ENCODE measurements at regions not wholly inside any gene's neighbourhood (a gene's known extent, or its start where the extent isn't known, plus 50 kb on each side); places are given as distances from the start of the nearest gene placed in this dataset.
A peak's percentile ranks its signal among the peaks of the same experiment; 100 is the strongest.

GRCh38 chr2:30022444-30023071 lies 101.2 kb upstream of the ALK start:
- no CpG with 5 or more reads among the region's 4 CpGs for WGBS (ENCODE audit: extremely low coverage, insufficient coverage, insufficient read length)
- no peaks in the 10 kb centered on the region for H3K79me2 ChIP-seq (ENCODE audit: control insufficient read depth, insufficient read depth, low read length, poor library complexity)
- H2AFZ ChIP-seq (ENCODE audit: insufficient read depth, low read length, poor library complexity), result no peak overlapping the region
- H2AK5ac ChIP-seq (ENCODE audit: low read length), result no peak overlapping the region
- H4K91ac ChIP-seq (ENCODE audit: low read depth, low read length), result no peak overlapping the region
- H2BK12ac ChIP-seq (ENCODE audit: low read length), result no peak overlapping the region
- no peak overlapping the region for H3K4me3 ChIP-seq (ENCODE audit: low read depth, low read length)
- no peak overlapping the region for H4K8ac ChIP-seq (ENCODE audit: low read depth, low read length)
- H3K27me3 ChIP-seq (ENCODE audit: insufficient read depth, low read length), result no peaks in the 10 kb centered on the region
- no peak overlapping the region for H3K9ac ChIP-seq (ENCODE audit: low read length)
- H3K23ac ChIP-seq (ENCODE audit: low read length), result no peak overlapping the region
- no peak overlapping the region for H3K27ac ChIP-seq (ENCODE audit: low read depth, low read length)
- H3K4ac ChIP-seq (ENCODE audit: low read depth, low read length), result no peak overlapping the region
- no peak overlapping the region for H2BK5ac ChIP-seq (ENCODE audit: low read depth, low read length, poor library complexity)
- peaks cover 1% of the 10 kb centered on the region for H3K9me3 ChIP-seq (ENCODE audit: insufficient read depth, low read depth, low read length)
- no peak overlapping the region for H3K18ac ChIP-seq (ENCODE audit: low read length)
- no peak overlapping the region for H3K14ac ChIP-seq (ENCODE audit: low read length)
- H3K4me1 ChIP-seq (ENCODE audit: control insufficient read depth in 1 of 2, insufficient read depth in 2 of 2, low read length in 2 of 2), result no peaks in the 10 kb centered on the region
- H3K4me2 ChIP-seq (ENCODE audit: low read length), result no peak overlapping the region
- H2BK120ac ChIP-seq (ENCODE audit: insufficient read depth, low read length, poor library complexity), result no peak overlapping the region
- H3K36me3 ChIP-seq (ENCODE audit: control insufficient read depth in 1 of 2, insufficient read depth in 2 of 2, low read length in 2 of 2), result no peaks in the 10 kb centered on the region
- DNase-seq, result no peak
- no peaks in the 10 kb centered on the region for H3K79me1 ChIP-seq (ENCODE audit: low read length)
- H4K12ac ChIP-seq (ENCODE audit: low read depth, low read length), result no peak overlapping the region

GRCh38 chr2:30024281-30024680 lies 102.9 kb upstream of the ALK start:
- Histone ChIP-seq H3K4me1 (ENCODE audit: control insufficient read depth in 1 of 2, insufficient read depth in 2 of 2, low read length in 2 of 2) (no peaks in the 10 kb centered on the region), H2BK5ac (ENCODE audit: low read depth, low read length, poor library complexity) (no peak overlapping the region), H3K4me2 (ENCODE audit: low read length) (no peak overlapping the region), H4K8ac (ENCODE audit: low read depth, low read length) (no peak overlapping the region), H3K27me3 (ENCODE audit: insufficient read depth, low read length) (no peaks in the 10 kb centered on the region), H2AFZ (ENCODE audit: insufficient read depth, low read length, poor library complexity) (no peak overlapping the region), H3K9ac (ENCODE audit: low read length) (no peak overlapping the region), H2AK5ac (ENCODE audit: low read length) (no peak overlapping the region), H3K36me3 (ENCODE audit: control insufficient read depth in 1 of 2, insufficient read depth in 2 of 2, low read length in 2 of 2) (no peaks in the 10 kb centered on the region), H3K9me3 (ENCODE audit: insufficient read depth, low read depth, low read length) (peaks cover 1% of the 10 kb centered on the region), H3K27ac (ENCODE audit: low read depth, low read length) (no peak overlapping the region), H2BK120ac (ENCODE audit: insufficient read depth, low read length, poor library complexity) (no peak overlapping the region), H3K14ac (ENCODE audit: low read length) (no peak overlapping the region), H3K79me2 (ENCODE audit: control insufficient read depth, insufficient read depth, low read length, poor library complexity) (no peaks in the 10 kb centered on the region), H4K91ac (ENCODE audit: low read depth, low read length) (no peak overlapping the region), H2BK12ac (ENCODE audit: low read length) (no peak overlapping the region), H4K12ac (ENCODE audit: low read depth, low read length) (no peak overlapping the region), H3K23ac (ENCODE audit: low read length) (no peak overlapping the region), H3K4ac (ENCODE audit: low read depth, low read length) (no peak overlapping the region), H3K79me1 (ENCODE audit: low read length) (no peaks in the 10 kb centered on the region), H3K4me3 (ENCODE audit: low read depth, low read length) (no peak overlapping the region), H3K18ac (ENCODE audit: low read length) (no peak overlapping the region)
- WGBS (ENCODE audit: extremely low coverage, insufficient coverage, insufficient read length), result no CpG with 5 or more reads among the region's 2 CpGs
- DNase-seq, result no peak

- Histone ChIP-seq H2AFZ (ENCODE audit: insufficient read depth, low read length, poor library complexity) (no peak overlapping the region), H2BK120ac (ENCODE audit: insufficient read depth, low read length, poor library complexity) (no peak overlapping the region), H3K27me3 (ENCODE audit: insufficient read depth, low read length) (no peaks in the 10 kb centered on the region), H3K4me3 (ENCODE audit: low read depth, low read length) (no peak overlapping the region), H3K14ac (ENCODE audit: low read length) (no peak overlapping the region), H4K12ac (ENCODE audit: low read depth, low read length) (no peak overlapping the region), H3K9ac (ENCODE audit: low read length) (no peak overlapping the region), H2BK12ac (ENCODE audit: low read length) (no peak overlapping the region), H3K18ac (ENCODE audit: low read length) (no peak overlapping the region), H3K23ac (ENCODE audit: low read length) (no peak overlapping the region), H3K79me2 (ENCODE audit: control insufficient read depth, insufficient read depth, low read length, poor library complexity) (no peaks in the 10 kb centered on the region), H4K91ac (ENCODE audit: low read depth, low read length) (no peak overlapping the region), H3K4me2 (ENCODE audit: low read length) (no peak overlapping the region), H3K4me1 (ENCODE audit: control insufficient read depth in 1 of 2, insufficient read depth in 2 of 2, low read length in 2 of 2) (peaks cover 7 to 14% of the 10 kb centered on the region in 2 experiments), H3K79me1 (ENCODE audit: low read length) (no peaks in the 10 kb centered on the region), H2BK5ac (ENCODE audit: low read depth, low read length, poor library complexity) (no peak overlapping the region), H3K36me3 (ENCODE audit: control insufficient read depth in 1 of 2, insufficient read depth in 2 of 2, low read length in 2 of 2) (no peaks in the 10 kb centered on the region), H3K4ac (ENCODE audit: low read depth, low read length) (no peak overlapping the region), H3K27ac (ENCODE audit: low read depth, low read length) (no peak overlapping the region), H3K9me3 (ENCODE audit: insufficient read depth, low read depth, low read length) (no peaks in the 10 kb centered on the region), H2AK5ac (ENCODE audit: low read length) (no peak overlapping the region), H4K8ac (ENCODE audit: low read depth, low read length) (no peak overlapping the region)
- peak; percentile 97 to 98 for DNase-seq
- no CpG with 5 or more reads among the region's 23 CpGs for WGBS (ENCODE audit: extremely low coverage, insufficient coverage, insufficient read length)
Measured at GRCh38 chr2:30026091-30027055, 105.0 kb upstream of the ALK start.

GRCh38 chr2:30029804-30030203 lies 108.4 kb upstream of the ALK start:
- H2AK5ac ChIP-seq (ENCODE audit: low read length), result no peak overlapping the region
- no peaks in the 10 kb centered on the region for H3K79me1 ChIP-seq (ENCODE audit: low read length)
- H2AFZ ChIP-seq (ENCODE audit: insufficient read depth, low read length, poor library complexity), result no peak overlapping the region
- H3K27ac ChIP-seq (ENCODE audit: low read depth, low read length), result no peak overlapping the region
- H2BK12ac ChIP-seq (ENCODE audit: low read length), result no peak overlapping the region
- H3K9me3 ChIP-seq (ENCODE audit: insufficient read depth, low read depth, low read length), result no peaks in the 10 kb centered on the region
- H3K4me3 ChIP-seq (ENCODE audit: low read depth, low read length), result no peak overlapping the region
- H3K79me2 ChIP-seq (ENCODE audit: control insufficient read depth, insufficient read depth, low read length, poor library complexity), result no peaks in the 10 kb centered on the region
- no peak overlapping the region for H3K14ac ChIP-seq (ENCODE audit: low read length)
- WGBS (ENCODE audit: extremely low coverage, insufficient coverage, insufficient read length), result no CpG with 5 or more reads among the region's 1 CpG
- no peak overlapping the region for H2BK5ac ChIP-seq (ENCODE audit: low read depth, low read length, poor library complexity)
- no peak overlapping the region for H3K18ac ChIP-seq (ENCODE audit: low read length)
- H3K36me3 ChIP-seq (ENCODE audit: control insufficient read depth in 1 of 2, insufficient read depth in 2 of 2, low read length in 2 of 2), result no peaks in the 10 kb centered on the region
- DNase-seq, result no peak
- no peak overlapping the region for H3K4ac ChIP-seq (ENCODE audit: low read depth, low read length)
- no peak overlapping the region for H4K91ac ChIP-seq (ENCODE audit: low read depth, low read length)
- H3K23ac ChIP-seq (ENCODE audit: low read length), result no peak overlapping the region
- H2BK120ac ChIP-seq (ENCODE audit: insufficient read depth, low read length, poor library complexity), result no peak overlapping the region
- peaks cover 7 to 14% of the 10 kb centered on the region in 2 experiments for H3K4me1 ChIP-seq (ENCODE audit: control insufficient read depth in 1 of 2, insufficient read depth in 2 of 2, low read length in 2 of 2)
- no peaks in the 10 kb centered on the region for H3K27me3 ChIP-seq (ENCODE audit: insufficient read depth, low read length)
- H3K9ac ChIP-seq (ENCODE audit: low read length), result no peak overlapping the region
- H3K4me2 ChIP-seq (ENCODE audit: low read length), result no peak overlapping the region
- H4K8ac ChIP-seq (ENCODE audit: low read depth, low read length), result no peak overlapping the region
- H4K12ac ChIP-seq (ENCODE audit: low read depth, low read length), result no peak overlapping the region
